PC-3 (cell line): ENCODE measurements at regions not wholly inside any gene's neighbourhood (a gene's known extent, or its start where the extent isn't known, plus 50 kb on each side); places are given as distances from the start of the nearest gene placed in this dataset.

Experiments used
- ATAC-seq: fragments of 200-7000 bp; cut with Tn5 transposase; 2 replicates; pipeline ENCODE4 v1.9.1; 2020; ENCODE audit warnings: mild to moderate bottlenecking, moderate library complexity
- BruUV-seq: library from RNA; stranded (reverse); fragments of 400-500 nt; replicated peaks from 2 replicates; lab custom pipeline; 2021; lab: Mats Ljungman, UMichigan
- CTCF ChIA-PET: fragments of 300-600 bp; sonication (Branson Sonifier 250); formaldehyde crosslinking; loops from one replicate; lab custom pipeline; 2022; ENCODE audit warnings: antibody characterized with exemption; lab: Charles Lee
- POLR2A ChIA-PET: fragments of 300-600 bp; sonication (Branson Sonifier 250); formaldehyde crosslinking; loops from one replicate; lab custom pipeline; 2022; ENCODE audit warnings: antibody characterized with exemption; ENCODE audit not compliant: unreplicated experiment; lab: Charles Lee
- DNase-seq: peaks from one replicate; pipeline ENCODE4 v3.0.0-alpha.2; 2015
- H2AFZ ChIP-seq: fragments of 300-600 bp; sonication (generic); 2 replicates; pipeline ENCODE4 v1.6.0; 2016; ENCODE audit warnings: antibody characterized with exemption, low read length
- H3F3A ChIP-seq: fragments of 300-600 bp; sonication (generic); one replicate; pipeline ENCODE4 v1.6.0; 2017; ENCODE audit warnings: antibody characterized with exemption, low read length, control low read depth, mild to moderate bottlenecking; ENCODE audit not compliant: unreplicated experiment
- H3K27ac ChIP-seq: fragments of 300-600 bp; sonication (generic); 2 replicates; pipeline ENCODE4 v1.5.1; 2016; ENCODE audit warnings: mild to moderate bottlenecking, low read length
- H3K27me3 ChIP-seq: fragments of 300-600 bp; sonication (generic); 2 replicates; pipeline ENCODE4 v1.6.1; 2016; ENCODE audit warnings: low read length, mixed read lengths
- H3K36me3 ChIP-seq: fragments of 300-600 bp; sonication (generic); 2 replicates; pipeline ENCODE4 v1.6.1; 2016; ENCODE audit warnings: low read depth, mixed run types, low read length, mixed read lengths
- H3K4me1 ChIP-seq: fragments of 300-600 bp; sonication (generic); 2 replicates; pipeline ENCODE4 v1.5.1; 2016; ENCODE audit warnings: low read length; ENCODE audit not compliant: insufficient read depth
- H3K4me2 ChIP-seq: fragments of 300-600 bp; sonication (generic); 2 replicates; pipeline ENCODE4 v1.6.0; 2016; ENCODE audit warnings: low read length
- H3K4me3 ChIP-seq: fragments of 300-600 bp; sonication (generic); 2 replicates; pipeline ENCODE4 v1.5.1; 2016; ENCODE audit warnings: mild to moderate bottlenecking, low read length, mixed read lengths
- H3K79me2 ChIP-seq: fragments of 300-600 bp; sonication (generic); 2 replicates; pipeline ENCODE4 v1.6.1; 2017; ENCODE audit warnings: low read length, mixed read lengths
- H3K9ac ChIP-seq: fragments of 300-600 bp; sonication (generic); 2 replicates; pipeline ENCODE4 v1.6.0; 2016; ENCODE audit warnings: mild to moderate bottlenecking, low read length
- H3K9me2 ChIP-seq: fragments of 300-600 bp; sonication (generic); replicated peaks from 2 replicates; pipeline ENCODE4 v1.6.1; 2016; ENCODE audit warnings: mixed run types, low read length, mixed read lengths
- H3K9me3 ChIP-seq: fragments of 300-600 bp; sonication (generic); 2 replicates; pipeline ENCODE4 v1.6.1; 2016; ENCODE audit warnings: low read length, mixed read lengths
- H4K20me1 ChIP-seq: fragments of 300-600 bp; sonication (generic); 2 replicates; pipeline ENCODE4 v1.6.1; 2016; ENCODE audit warnings: low read length, mixed read lengths
- EZH2 ChIP-seq: fragments of 300-600 bp; sonication (generic); IDR thresholded peaks from one replicate; pipeline ENCODE4 v1.6.1; 2017; ENCODE audit warnings: antibody characterized with exemption, mild to moderate bottlenecking, low read length; ENCODE audit not compliant: unreplicated experiment
- EZH2phosphoT487 ChIP-seq: fragments of 300-600 bp; sonication (generic); IDR thresholded peaks from 2 replicates; pipeline ENCODE4 v1.6.1; 2018; ENCODE audit warnings: mild to moderate bottlenecking, antibody characterized with exemption, low read length, borderline replicate concordance
- intact Hi-C: fragments of 100-400 bp; cut with micrococcal nuclease; formaldehyde crosslinking; loops from 2 replicates; pipeline ENCODE4 v1.9.0; 2023
- TF ChIP-seq, protein P1 (sequence below): fragments of 300-600 bp; sonication (generic); conservative IDR thresholded peaks from 2 replicates; pipeline ENCODE4 v1.5.1; 2017; ENCODE audit warnings: antibody characterized with exemption, low read depth, mild to moderate bottlenecking, low read length

DNA sequence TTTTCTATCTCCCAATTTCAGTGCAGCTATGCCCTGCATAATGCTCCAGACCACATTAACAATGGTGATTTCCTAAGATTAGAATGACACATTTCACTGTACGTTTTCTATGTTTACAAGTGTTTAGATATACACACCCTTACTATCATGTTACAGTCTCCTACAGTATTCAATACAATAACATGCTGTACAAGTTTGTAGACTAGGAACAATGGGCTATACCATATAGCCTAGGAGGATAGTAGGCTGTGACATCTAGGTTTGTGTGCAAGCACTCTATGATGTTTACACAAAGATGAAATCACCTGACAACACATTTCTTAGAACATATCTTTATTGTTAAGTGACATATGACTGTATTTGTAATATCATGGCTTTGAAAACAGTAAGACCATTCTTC is 1435.6 kb upstream of the NUDT12 start:
- H3K79me2 ChIP-seq = no peaks in the 10 kb centered on the region
- ChIA-PET CTCF (no interaction called here), POLR2A (no interaction called here)
- TF ChIP-seq EZH2phosphoT487 (no peak), EZH2 (no peak)
- peak overlapping the region; percentile 9; the same call in 1 of the 2 replicates for H3K4me2 ChIP-seq
- H3K27me3 ChIP-seq = no peaks in the 10 kb centered on the region
- DNase-seq (peak; percentile 89), ATAC-seq (peak; percentile 100)
- H3F3A ChIP-seq = peaks cover 9% of the 10 kb centered on the region
- no peaks in the 10 kb centered on the region for H3K36me3 ChIP-seq
- no peaks in the 10 kb centered on the region for H3K9me3 ChIP-seq
- H3K4me3 ChIP-seq = no peak overlapping the region
- no peaks in the 10 kb centered on the region for H4K20me1 ChIP-seq
- intact Hi-C loops = loop anchor here (2.0 to 10.0 kb wide), 2 partner anchors 87 to 653 kb away; no protein-coding TSS in a partner anchor
- BruUV-seq = no TSS peak
- H3K4me1 ChIP-seq = peaks cover 18% of the 10 kb centered on the region
- no peaks in the 10 kb centered on the region for H3K9me2 ChIP-seq
- H2AFZ ChIP-seq = no peak overlapping the region
- no peak overlapping the region for H3K9ac ChIP-seq
- peak overlapping the region; percentile 80 for H3K27ac ChIP-seq

DNA sequence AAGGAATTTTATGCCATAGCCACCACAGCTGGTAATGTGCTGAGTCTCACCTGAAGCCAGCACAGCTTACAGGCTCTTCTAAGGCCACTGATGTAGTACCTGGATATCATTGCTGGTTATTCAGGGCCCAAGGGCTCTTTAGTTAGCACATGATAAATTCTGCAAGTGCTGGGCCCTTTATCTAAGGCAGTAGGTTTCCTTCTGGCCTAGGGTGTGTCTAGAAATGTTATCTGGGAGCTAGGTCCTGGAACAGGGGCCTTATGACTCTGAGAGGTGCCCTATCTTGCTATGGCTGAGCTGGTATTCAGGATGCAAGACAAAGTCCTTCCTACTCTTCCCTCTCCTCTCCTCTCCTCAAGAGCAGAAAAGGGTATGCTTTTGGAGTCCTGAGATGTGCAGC is 1424.5 kb upstream of the NUDT12 start:
- intact Hi-C loops = no loop called here
- POLR2A ChIA-PET = interaction anchor here (0.6 kb wide), 1 partner anchor 722 kb away, joined by 5 read pairs; no protein-coding TSS in a partner anchor
- H3K4me3 ChIP-seq = no peak overlapping the region
- TF ChIP-seq, protein P1, sequence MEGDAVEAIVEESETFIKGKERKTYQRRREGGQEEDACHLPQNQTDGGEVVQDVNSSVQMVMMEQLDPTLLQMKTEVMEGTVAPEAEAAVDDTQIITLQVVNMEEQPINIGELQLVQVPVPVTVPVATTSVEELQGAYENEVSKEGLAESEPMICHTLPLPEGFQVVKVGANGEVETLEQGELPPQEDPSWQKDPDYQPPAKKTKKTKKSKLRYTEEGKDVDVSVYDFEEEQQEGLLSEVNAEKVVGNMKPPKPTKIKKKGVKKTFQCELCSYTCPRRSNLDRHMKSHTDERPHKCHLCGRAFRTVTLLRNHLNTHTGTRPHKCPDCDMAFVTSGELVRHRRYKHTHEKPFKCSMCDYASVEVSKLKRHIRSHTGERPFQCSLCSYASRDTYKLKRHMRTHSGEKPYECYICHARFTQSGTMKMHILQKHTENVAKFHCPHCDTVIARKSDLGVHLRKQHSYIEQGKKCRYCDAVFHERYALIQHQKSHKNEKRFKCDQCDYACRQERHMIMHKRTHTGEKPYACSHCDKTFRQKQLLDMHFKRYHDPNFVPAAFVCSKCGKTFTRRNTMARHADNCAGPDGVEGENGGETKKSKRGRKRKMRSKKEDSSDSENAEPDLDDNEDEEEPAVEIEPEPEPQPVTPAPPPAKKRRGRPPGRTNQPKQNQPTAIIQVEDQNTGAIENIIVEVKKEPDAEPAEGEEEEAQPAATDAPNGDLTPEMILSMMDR = no peak
- TF ChIP-seq EZH2phosphoT487 (no peak), EZH2 (no peak)
- H3F3A ChIP-seq = no peaks in the 10 kb centered on the region
- no TSS peak for BruUV-seq
- no peaks in the 10 kb centered on the region for H3K79me2 ChIP-seq
- no peak overlapping the region for H2AFZ ChIP-seq
- no peaks in the 10 kb centered on the region for H3K36me3 ChIP-seq
- no peaks in the 10 kb centered on the region for H4K20me1 ChIP-seq
- no peak overlapping the region for H3K9ac ChIP-seq
- no peaks in the 10 kb centered on the region for H3K4me1 ChIP-seq
- no peak overlapping the region for H3K4me2 ChIP-seq
- CTCF ChIA-PET = no interaction called here
- no peaks in the 10 kb centered on the region for H3K9me2 ChIP-seq
- H3K9me3 ChIP-seq = no peaks in the 10 kb centered on the region
- H3K27me3 ChIP-seq = no peaks in the 10 kb centered on the region
- no peak overlapping the region for H3K27ac ChIP-seq
- no peak for DNase-seq
- no peak for ATAC-seq

DNA sequence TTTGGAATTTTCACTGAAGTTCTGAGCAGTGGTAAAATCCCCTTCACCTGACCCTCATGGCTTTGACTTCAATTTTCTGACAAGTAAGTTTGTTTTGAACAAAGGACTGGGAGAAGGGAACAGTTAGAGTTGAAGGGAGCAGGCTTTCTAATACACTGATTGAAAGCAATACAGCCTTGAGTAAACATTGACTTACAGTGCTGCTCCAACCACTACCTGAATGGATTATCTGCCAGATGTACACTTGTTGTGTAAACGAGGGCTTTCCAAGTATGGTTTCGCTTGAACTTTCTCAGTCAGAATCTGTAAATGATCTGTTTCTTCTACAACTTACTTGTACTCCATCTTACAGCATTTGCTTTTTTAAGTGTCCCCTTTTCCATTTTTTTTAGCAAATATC is 1414.9 kb upstream of the NUDT12 start:
- no peaks in the 10 kb centered on the region for H4K20me1 ChIP-seq
- no peak overlapping the region for H3K9ac ChIP-seq
- CTCF ChIA-PET = no interaction called here
- no peaks in the 10 kb centered on the region for H3F3A ChIP-seq
- H2AFZ ChIP-seq = no peak overlapping the region
- peak; percentile 69 for ATAC-seq
- no peak overlapping the region for H3K4me3 ChIP-seq
- H3K36me3 ChIP-seq = no peaks in the 10 kb centered on the region
- H3K79me2 ChIP-seq = no peaks in the 10 kb centered on the region
- no peak overlapping the region for H3K27ac ChIP-seq
- BruUV-seq = no TSS peak
- TF ChIP-seq EZH2phosphoT487 = no peak
- no peak for TF ChIP-seq EZH2
- TF ChIP-seq, protein P1 = no peak
- DNase-seq = peak; percentile 18
- intact Hi-C loops = no loop called here
- H3K4me1 ChIP-seq = no peaks in the 10 kb centered on the region
- no peaks in the 10 kb centered on the region for H3K9me2 ChIP-seq
- no peaks in the 10 kb centered on the region for H3K9me3 ChIP-seq
- no peaks in the 10 kb centered on the region for H3K27me3 ChIP-seq
- POLR2A ChIA-PET = no interaction called here
- no peak overlapping the region for H3K4me2 ChIP-seq
